OCI-LY3 (cell line): ENCODE measurements at regions not wholly inside any gene's neighbourhood (a gene's known extent, or its start where the extent isn't known, plus 50 kb on each side); places are given as distances from the start of the nearest gene placed in this dataset.

Experiments used
- H2AFZ ChIP-seq: fragments of 200-600, 300-600 bp; shearing (Covaris generic); 2 replicates; pipeline ENCODE4 v1.6.0; 2014; ENCODE audit warnings: antibody characterized with exemption, low read depth, low read length
- H3K27ac ChIP-seq: fragments of 200-600, 300-600 bp; sonication (generic); 2 replicates; pipeline ENCODE4 v1.5.1; 2014; ENCODE audit warnings: mild to moderate bottlenecking, low read length, moderate library complexity, mixed read lengths
- H3K27me3 ChIP-seq: fragments of 200-600, 300-600 bp; sonication (generic); 2 replicates; pipeline ENCODE4 v1.6.1; 2014; ENCODE audit warnings: low read depth, low read length, mixed read lengths
- H3K36me3 ChIP-seq: fragments of 200-600, 300-600 bp; sonication (generic); replicated peaks from 2 replicates; pipeline ENCODE3; 2014; ENCODE audit warnings: low read depth, low read length, mixed read lengths
- H3K4me1 ChIP-seq: fragments of 300-600, 200-600 bp; sonication (generic); 2 replicates; pipeline ENCODE4 v1.6.1; 2014; ENCODE audit warnings: low read length, mixed read lengths
- H3K4me2 ChIP-seq: fragments of 200-600, 300-600 bp; sonication (generic); 2 replicates; pipeline ENCODE4 v1.6.1; 2014; ENCODE audit warnings: low read length, mixed read lengths
- H3K4me3 ChIP-seq: fragments of 300-600, 200-600 bp; sonication (generic); 2 replicates; pipeline ENCODE4 v1.5.1; 2014; ENCODE audit warnings: antibody characterized with exemption, mild to moderate bottlenecking, low read length, moderate library complexity
- H3K79me2 ChIP-seq: fragments of 300-600, 200-600 bp; shearing (Covaris generic); 2 replicates; pipeline ENCODE4 v1.6.1; 2014; ENCODE audit warnings: mild to moderate bottlenecking, low read length, mixed read lengths
- H3K9ac ChIP-seq: fragments of 300-600, 200-600 bp; shearing (Covaris generic); 2 replicates; pipeline ENCODE4 v1.6.0; 2014; ENCODE audit warnings: mild to moderate bottlenecking, low read length, moderate library complexity
- H3K9me3 ChIP-seq: fragments of 200-600, 300-600 bp; shearing (Covaris generic); 2 replicates; pipeline ENCODE4 v1.6.1; 2014; ENCODE audit warnings: low read length, mixed read lengths; ENCODE audit not compliant: insufficient read depth
- H4K20me1 ChIP-seq: fragments of 200-600, 300-600 bp; sonication (generic); 2 replicates; pipeline ENCODE4 v1.6.1; 2016; ENCODE audit warnings: low read length, mixed read lengths; ENCODE audit not compliant: insufficient read depth
- EZH2phosphoT487 ChIP-seq: fragments of 200-600 bp; shearing (Covaris generic); IDR thresholded peaks from 2 replicates; pipeline ENCODE4 v1.6.1; 2018; ENCODE audit warnings: antibody characterized with exemption, mixed run types, low read depth
- TF ChIP-seq, protein P1 (sequence below): fragments of 200-600, 300-600 bp; sonication (generic); IDR thresholded peaks from 2 replicates; pipeline ENCODE4 v1.5.1; 2014; ENCODE audit warnings: antibody characterized with exemption, low read length, low read depth

DNA sequence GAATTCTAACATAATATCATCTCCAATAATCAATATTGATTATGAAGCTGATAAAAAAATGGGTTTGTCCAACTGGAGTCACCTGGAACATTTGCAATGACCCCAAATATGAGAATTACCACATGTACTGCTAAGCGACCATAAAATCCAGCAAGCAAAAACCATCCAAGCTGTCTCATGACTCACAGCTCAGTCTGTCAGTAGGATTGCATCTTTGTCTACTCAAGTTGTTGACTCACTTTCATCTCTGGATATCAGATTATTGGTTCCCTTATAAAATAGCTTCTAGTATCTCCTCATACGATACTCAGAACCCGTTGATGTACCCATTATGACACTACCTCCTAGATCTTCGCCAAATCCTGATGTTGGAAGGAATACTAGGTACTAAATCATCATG lies 209.8 kb upstream of the ATP11B start:
- Histone ChIP-seq H2AFZ (no peak overlapping the region), H3K4me1 (no peaks in the 10 kb centered on the region), H3K4me3 (no peak overlapping the region), H3K27ac (no peak overlapping the region), H3K79me2 (no peaks in the 10 kb centered on the region), H3K36me3 (no peaks in the 10 kb centered on the region), H3K9ac (no peak overlapping the region), H3K9me3 (no peaks in the 10 kb centered on the region), H4K20me1 (no peaks in the 10 kb centered on the region), H3K27me3 (no peaks in the 10 kb centered on the region), H3K4me2 (no peak overlapping the region)
- no peak for TF ChIP-seq EZH2phosphoT487
- TF ChIP-seq, protein P1, sequence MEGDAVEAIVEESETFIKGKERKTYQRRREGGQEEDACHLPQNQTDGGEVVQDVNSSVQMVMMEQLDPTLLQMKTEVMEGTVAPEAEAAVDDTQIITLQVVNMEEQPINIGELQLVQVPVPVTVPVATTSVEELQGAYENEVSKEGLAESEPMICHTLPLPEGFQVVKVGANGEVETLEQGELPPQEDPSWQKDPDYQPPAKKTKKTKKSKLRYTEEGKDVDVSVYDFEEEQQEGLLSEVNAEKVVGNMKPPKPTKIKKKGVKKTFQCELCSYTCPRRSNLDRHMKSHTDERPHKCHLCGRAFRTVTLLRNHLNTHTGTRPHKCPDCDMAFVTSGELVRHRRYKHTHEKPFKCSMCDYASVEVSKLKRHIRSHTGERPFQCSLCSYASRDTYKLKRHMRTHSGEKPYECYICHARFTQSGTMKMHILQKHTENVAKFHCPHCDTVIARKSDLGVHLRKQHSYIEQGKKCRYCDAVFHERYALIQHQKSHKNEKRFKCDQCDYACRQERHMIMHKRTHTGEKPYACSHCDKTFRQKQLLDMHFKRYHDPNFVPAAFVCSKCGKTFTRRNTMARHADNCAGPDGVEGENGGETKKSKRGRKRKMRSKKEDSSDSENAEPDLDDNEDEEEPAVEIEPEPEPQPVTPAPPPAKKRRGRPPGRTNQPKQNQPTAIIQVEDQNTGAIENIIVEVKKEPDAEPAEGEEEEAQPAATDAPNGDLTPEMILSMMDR, result no peak

DNA sequence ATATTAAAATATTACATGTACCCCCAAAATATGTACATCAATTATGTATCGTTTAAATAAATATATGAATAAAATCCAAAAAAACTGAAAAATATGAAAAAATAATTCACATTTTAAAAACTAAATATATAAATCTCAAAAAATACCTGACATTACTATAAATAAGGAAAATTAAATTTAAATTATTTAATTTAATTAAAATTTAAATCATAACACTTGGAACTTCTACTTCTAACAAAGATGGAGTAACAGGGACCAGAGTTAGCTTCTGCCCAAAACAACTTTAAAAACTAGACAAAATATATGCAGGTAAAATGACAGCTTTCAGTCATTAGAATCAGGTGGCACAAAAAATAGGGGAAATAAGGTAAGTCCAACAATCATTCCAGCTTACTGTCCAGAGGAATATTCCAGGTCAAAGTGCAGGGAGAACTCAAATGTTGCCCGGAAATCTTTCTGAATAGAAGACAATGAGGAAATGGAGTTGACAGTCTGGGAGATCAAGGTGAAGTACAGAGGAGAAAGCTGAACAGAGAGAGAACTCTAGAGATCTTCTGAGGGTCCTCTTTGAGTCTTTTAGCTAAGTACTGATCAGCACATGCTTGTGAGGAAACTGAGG lies 207.7 kb upstream of the ATP11B start:
- Histone ChIP-seq H3K4me1 (no peaks in the 10 kb centered on the region), H3K36me3 (no peaks in the 10 kb centered on the region), H3K27ac (no peak overlapping the region), H3K4me3 (no peak overlapping the region), H3K79me2 (no peaks in the 10 kb centered on the region), H3K4me2 (no peak overlapping the region), H3K9me3 (no peaks in the 10 kb centered on the region), H4K20me1 (no peaks in the 10 kb centered on the region), H3K27me3 (no peaks in the 10 kb centered on the region), H2AFZ (no peak overlapping the region), H3K9ac (no peak overlapping the region)
- TF ChIP-seq EZH2phosphoT487, result no peak
- TF ChIP-seq, protein P1, result no peak

- H4K20me1 ChIP-seq, result no peaks in the 10 kb centered on the region
- TF ChIP-seq, protein P1, result no peak
- no peak for TF ChIP-seq EZH2phosphoT487
- H3K27me3 ChIP-seq, result no peaks in the 10 kb centered on the region
- no peaks in the 10 kb centered on the region for H3K36me3 ChIP-seq
- no peak overlapping the region for H3K27ac ChIP-seq
- no peak overlapping the region for H3K9ac ChIP-seq
- H3K9me3 ChIP-seq, result no peaks in the 10 kb centered on the region
- no peaks in the 10 kb centered on the region for H3K79me2 ChIP-seq
- H3K4me1 ChIP-seq, result no peaks in the 10 kb centered on the region
- H2AFZ ChIP-seq, result no peak overlapping the region
- no peak overlapping the region for H3K4me3 ChIP-seq
- no peak overlapping the region for H3K4me2 ChIP-seq
Observed at GRCh38 chr3:182592747-182593146, 200.6 kb upstream of the ATP11B start.

- Histone ChIP-seq H4K20me1 (no peaks in the 10 kb centered on the region), H3K79me2 (no peaks in the 10 kb centered on the region), H3K9me3 (no peaks in the 10 kb centered on the region), H3K9ac (no peak overlapping the region), H2AFZ (no peak overlapping the region), H3K4me3 (no peak overlapping the region), H3K27me3 (no peaks in the 10 kb centered on the region), H3K4me1 (peaks cover 3% of the 10 kb centered on the region; the same call in 1 of the 2 replicates), H3K36me3 (no peaks in the 10 kb centered on the region), H3K4me2 (no peak overlapping the region), H3K27ac (no peak overlapping the region)
- no peak for TF ChIP-seq EZH2phosphoT487
- TF ChIP-seq, protein P1, result no peak
Observed at GRCh38 chr3:182596676-182597410, 196.5 kb upstream of the ATP11B start.
